ENCODE measurements at regions not wholly inside any gene's neighbourhood (a gene's known extent, or its start where the extent isn't known, plus 50 kb on each side); places are given as distances from the start of the nearest gene placed in this dataset.
A peak's percentile ranks its signal among the peaks of the same experiment; 100 is the strongest.

DNA sequence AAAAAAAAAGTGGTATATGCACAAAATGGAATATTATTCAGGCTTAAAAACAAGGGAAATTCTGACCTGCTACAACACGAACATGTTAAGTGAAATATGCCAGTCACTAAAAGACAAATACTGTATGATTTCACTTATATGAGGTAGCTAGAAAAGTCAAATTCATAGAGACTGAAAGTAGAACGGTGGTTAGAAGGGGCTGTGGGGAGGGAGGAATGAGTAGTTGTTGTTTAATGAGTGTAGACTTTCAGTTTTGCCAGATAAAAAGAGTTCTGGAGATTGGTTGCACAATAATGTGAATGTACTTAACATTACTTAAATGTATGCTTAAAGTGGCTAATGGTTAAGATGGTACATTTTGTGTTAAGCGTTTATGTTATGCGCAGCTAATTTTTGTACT is 79.5 kb upstream of the IL12B start:
- Mint-ChIP-seq H3K27ac (peak overlapping the region in 3 of 9 donors; percentile 45 to 76 (median 72)), H3K36me3 (peaks cover 0 to 45% (median 4%) of the 10 kb centered on the region in 5 donors), H3K4me3 (peak overlapping the region in 1 of 10 donors; percentile 70), H3K27me3 (peaks cover 0 to 41% (median 0%) of the 10 kb centered on the region in 5 donors), H3K4me1 (peaks cover 28 to 59% (median 42%) of the 10 kb centered on the region in 7 donors), H3K9me3 (peaks cover 0 to 16% (median 0%) of the 10 kb centered on the region in 11 donors)
- Histone ChIP-seq H3K27ac (ENCODE audit: low read depth, low read length) (no peak overlapping the region), H3K4me1 (ENCODE audit: control insufficient read depth in 2 of 2, insufficient read depth in 2 of 2, low read length in 2 of 2) (peaks cover 30 to 42% of the 10 kb centered on the region in 2 donors), H3K27me3 (ENCODE audit: control insufficient read depth in 2 of 2, insufficient read depth in 2 of 2, low read length in 2 of 2) (no peaks in the 10 kb centered on the region), H3K9me3 (ENCODE audit: control insufficient read depth in 2 of 3, low read length in 3 of 3) (no peaks in the 10 kb centered on the region), H3K4me3 (ENCODE audit: low read length) (no peak overlapping the region), H3K36me3 (ENCODE audit: control insufficient read depth in 2 of 3, insufficient read depth in 3 of 3, low read length in 3 of 3) (no peaks in the 10 kb centered on the region)
- ChIA-PET POLR2A (interaction anchor here (1.5 kb wide), 1 partner anchor 11 kb away, joined by 4 read pairs; no protein-coding TSS in a partner anchor), CTCF (interaction anchor here (0.7 to 1.1 kb wide), 2 partner anchors 44 to 976 kb away, joined by 3 to 4 read pairs; no protein-coding TSS in a partner anchor)
- intact Hi-C loops (cut with micrococcal nuclease), result loop anchor here (5.0 kb wide), 4 partner anchors 252 to 1808 kb away; partner anchors contain the start of genes CLINT1 (in 1 of the 2) and PTTG1 (in 1 of the 2)
- DNase-seq (no peak), ATAC-seq (no peak)

DNA sequence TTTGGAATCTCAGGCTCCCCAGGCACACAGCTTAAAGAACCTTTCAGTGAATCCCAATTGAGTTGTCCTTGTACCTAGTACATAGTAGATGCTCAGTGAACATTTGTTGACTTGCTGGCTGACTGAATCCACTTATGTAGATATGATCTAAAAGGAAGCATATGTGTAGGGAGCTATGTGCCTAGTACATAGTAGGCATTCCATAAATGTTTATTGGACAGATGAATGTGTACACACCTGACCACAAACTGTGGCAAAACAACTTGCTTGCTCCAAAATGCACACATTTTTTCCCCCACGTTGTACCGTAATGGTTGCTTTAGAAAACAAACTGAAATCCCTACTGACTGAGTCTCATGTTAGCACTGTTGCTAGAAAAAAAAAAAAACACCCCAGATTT is 80.2 kb upstream of the IL12B start:
- no peak overlapping the region for H3K4me3 ChIP-seq (ENCODE audit: low read length)
- intact Hi-C loops (cut with micrococcal nuclease), result loop anchor here (5.0 kb wide), 4 partner anchors 253 to 1808 kb away; partner anchors contain the start of genes CLINT1 (in 1 of the 2) and PTTG1 (in 1 of the 2)
- no peaks in the 10 kb centered on the region for H3K9me3 ChIP-seq (ENCODE audit: control insufficient read depth in 2 of 3, low read length in 3 of 3)
- Mint-ChIP-seq H3K27me3 (peaks cover 0 to 34% (median 0%) of the 10 kb centered on the region in 5 donors), H3K27ac (peak overlapping the region in 5 of 9 donors; percentile 53 to 97 (median 92)), H3K36me3 (peaks cover 0 to 47% (median 4%) of the 10 kb centered on the region in 5 donors), H3K9me3 (peaks cover 0 to 16% (median 0%) of the 10 kb centered on the region in 11 donors), H3K4me3 (peak overlapping the region in 1 of 10 donors; percentile 12), H3K4me1 (peaks cover 28 to 62% (median 42%) of the 10 kb centered on the region in 7 donors)
- ATAC-seq, result no peak
- ChIA-PET CTCF (interaction anchor here (1.1 kb wide), 1 partner anchor 45 kb away, joined by 3 read pairs; no protein-coding TSS in a partner anchor), POLR2A (interaction anchor here (1.5 kb wide), 1 partner anchor 12 kb away, joined by 4 read pairs; no protein-coding TSS in a partner anchor)
- H3K36me3 ChIP-seq (ENCODE audit: control insufficient read depth in 2 of 3, insufficient read depth in 3 of 3, low read length in 3 of 3), result no peaks in the 10 kb centered on the region
- no peaks in the 10 kb centered on the region for H3K27me3 ChIP-seq (ENCODE audit: control insufficient read depth in 2 of 2, insufficient read depth in 2 of 2, low read length in 2 of 2)
- no peak for DNase-seq
- H3K27ac ChIP-seq (ENCODE audit: low read depth, low read length), result no peak overlapping the region
- peaks cover 30 to 42% of the 10 kb centered on the region in 2 donors for H3K4me1 ChIP-seq (ENCODE audit: control insufficient read depth in 2 of 2, insufficient read depth in 2 of 2, low read length in 2 of 2)

- H3K9me3 Mint-ChIP-seq, result peaks cover 0 to 16% (median 0%) of the 10 kb centered on the region in 11 donors
- POLR2A ChIA-PET, result interaction anchor here (0.6 to 1.7 kb wide), 2 partner anchors 48 to 147 kb away, joined by 3 to 4 read pairs; no protein-coding TSS in a partner anchor
- Histone ChIP-seq H3K27me3 (ENCODE audit: control insufficient read depth in 2 of 2, insufficient read depth in 2 of 2, low read length in 2 of 2) (no peaks in the 10 kb centered on the region), H3K36me3 (ENCODE audit: control insufficient read depth in 2 of 3, insufficient read depth in 3 of 3, low read length in 3 of 3) (no peaks in the 10 kb centered on the region), H3K27ac (ENCODE audit: low read depth, low read length) (no peak overlapping the region), H3K4me1 (ENCODE audit: control insufficient read depth in 2 of 2, insufficient read depth in 2 of 2, low read length in 2 of 2) (peaks cover 30 to 42% of the 10 kb centered on the region in 2 donors), H3K9me3 (ENCODE audit: control insufficient read depth in 2 of 3, low read length in 3 of 3) (no peaks in the 10 kb centered on the region), H3K4me3 (ENCODE audit: low read length) (no peak overlapping the region)
- DNase-seq, result no peak
- peaks cover 28 to 62% (median 42%) of the 10 kb centered on the region in 7 donors for H3K4me1 Mint-ChIP-seq
- CTCF ChIA-PET, result interaction anchor here (1.1 to 1.6 kb wide), 2 partner anchors 46 to 94 kb away, joined by 3 to 4 read pairs; no protein-coding TSS in a partner anchor
- peaks cover 0 to 47% (median 4%) of the 10 kb centered on the region in 5 donors for H3K36me3 Mint-ChIP-seq
- ATAC-seq, result no peak
- H3K27me3 Mint-ChIP-seq, result peaks cover 0 to 28% (median 0%) of the 10 kb centered on the region in 5 donors
- intact Hi-C loops (cut with micrococcal nuclease), result loop anchor here (5.0 kb wide), 4 partner anchors 254 to 1809 kb away; partner anchors contain the start of genes CLINT1 (in 1 of the 2) and PTTG1 (in 1 of the 2)
- H3K27ac Mint-ChIP-seq, result peak overlapping the region in 8 of 9 donors; percentile 67 to 97 (median 91)
- H3K4me3 Mint-ChIP-seq, result peak overlapping the region in 4 of 10 donors; percentile 10 to 80 (median 66)
These were observed 80.8 kb upstream of the IL12B start for GRCh38 chr5:159411115-159411514.

GRCh38 chr5:159412284-159413046 is 82.2 kb upstream of the IL12B start:
- Mint-ChIP-seq H3K27me3 (peaks cover 0 to 19% (median 0%) of the 10 kb centered on the region in 5 donors), H3K36me3 (peaks cover 0 to 47% (median 0%) of the 10 kb centered on the region in 5 donors), H3K9me3 (peaks cover 0 to 11% (median 0%) of the 10 kb centered on the region in 11 donors), H3K4me1 (peaks cover 28 to 62% (median 42%) of the 10 kb centered on the region in 7 donors), H3K4me3 (peak overlapping the region; percentile 26 to 80 (median 73)), H3K27ac (peak overlapping the region; percentile 80 to 97 (median 92))
- CTCF ChIA-PET, result interaction anchor here (0.7 to 1.6 kb wide), 5 partner anchors 9 to 575 kb away, joined by 3 to 4 read pairs (median 4); no protein-coding TSS in a partner anchor
- H3K36me3 ChIP-seq (ENCODE audit: control insufficient read depth in 2 of 3, insufficient read depth in 3 of 3, low read length in 3 of 3), result no peaks in the 10 kb centered on the region
- no peak overlapping the region for H3K4me3 ChIP-seq (ENCODE audit: low read length)
- intact Hi-C loops (cut with micrococcal nuclease), result loop anchor here (1.0 to 5.0 kb wide), 15 partner anchors 13 to 1810 kb away; partner anchors contain the start of genes RNF145 (in 2 of the 2), CLINT1 (in 1 of the 2), PTTG1 (in 1 of the 2) and PWWP2A (in 1 of the 2)
- H3K27ac ChIP-seq (ENCODE audit: low read depth, low read length), result peak overlapping the region; percentile 22
- no peaks in the 10 kb centered on the region for H3K9me3 ChIP-seq (ENCODE audit: control insufficient read depth in 2 of 3, low read length in 3 of 3)
- DNase-seq, result peak; percentile 9 to 88 (median 80)
- POLR2A ChIA-PET, result interaction anchor here (0.6 to 1.7 kb wide), 4 partner anchors 73 to 148 kb away, joined by 3 to 5 read pairs (median 4); no protein-coding TSS in a partner anchor
- ATAC-seq, result peak; percentile 94
- H3K4me1 ChIP-seq (ENCODE audit: control insufficient read depth in 2 of 2, insufficient read depth in 2 of 2, low read length in 2 of 2), result peaks cover 30 to 42% of the 10 kb centered on the region in 2 donors
- H3K27me3 ChIP-seq (ENCODE audit: control insufficient read depth in 2 of 2, insufficient read depth in 2 of 2, low read length in 2 of 2), result no peaks in the 10 kb centered on the region

DNA sequence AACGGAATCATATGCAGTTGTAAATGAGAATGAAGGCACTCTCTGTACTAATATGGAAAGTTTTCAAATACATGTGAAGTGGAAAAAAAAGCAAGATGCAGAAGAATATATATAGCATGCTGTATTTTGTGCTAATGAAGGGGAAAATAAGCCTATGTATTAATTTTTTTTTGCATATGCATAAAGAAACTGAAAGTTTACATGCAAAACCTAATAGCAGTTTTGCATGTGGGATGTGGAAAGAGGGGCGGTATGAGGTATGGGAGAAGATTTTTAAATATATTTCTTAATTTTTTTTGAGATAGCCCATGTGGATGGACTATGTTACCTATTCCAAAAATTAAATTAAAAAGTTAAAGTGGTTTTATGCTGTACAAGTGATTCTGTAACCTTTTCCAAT is 83.7 kb upstream of the IL12B start:
- DNase-seq, result no peak
- H3K36me3 ChIP-seq (ENCODE audit: control insufficient read depth in 2 of 3, insufficient read depth in 3 of 3, low read length in 3 of 3), result no peaks in the 10 kb centered on the region
- CTCF ChIA-PET, result no interaction called here

More for the DNA sequence above, 83.7 kb upstream of the IL12B start:
- Mint-ChIP-seq H3K9me3 (peaks cover 0 to 8% (median 0%) of the 10 kb centered on the region in 11 donors), H3K27ac (peak overlapping the region in 2 of 9 donors; percentile 28 to 90), H3K27me3 (peaks cover 0 to 13% (median 0%) of the 10 kb centered on the region in 5 donors), H3K36me3 (peaks cover 0 to 46% (median 0%) of the 10 kb centered on the region in 5 donors), H3K4me3 (no peak overlapping the region), H3K4me1 (peaks cover 30 to 57% (median 39%) of the 10 kb centered on the region in 7 donors)
- Histone ChIP-seq H3K4me1 (ENCODE audit: control insufficient read depth in 2 of 2, insufficient read depth in 2 of 2, low read length in 2 of 2) (peaks cover 30 to 42% of the 10 kb centered on the region in 2 donors), H3K27me3 (ENCODE audit: control insufficient read depth in 2 of 2, insufficient read depth in 2 of 2, low read length in 2 of 2) (no peaks in the 10 kb centered on the region), H3K27ac (ENCODE audit: low read depth, low read length) (no peak overlapping the region), H3K9me3 (ENCODE audit: control insufficient read depth in 2 of 3, low read length in 3 of 3) (no peaks in the 10 kb centered on the region), H3K4me3 (ENCODE audit: low read length) (no peak overlapping the region)
- POLR2A ChIA-PET, result no interaction called here
- no peak for ATAC-seq
- intact Hi-C loops (cut with micrococcal nuclease), result loop anchor here (5.0 kb wide), 4 partner anchors 257 to 1812 kb away; partner anchors contain the start of genes CLINT1 (in 1 of the 2) and PTTG1 (in 1 of the 2)
